ENCODE measurements at regions not wholly inside any gene's neighbourhood (a gene's known extent, or its start where the extent isn't known, plus 50 kb on each side); places are given as distances from the start of the nearest gene placed in this dataset.

- no peak for DNase-seq (ENCODE audit: low spot score)
These were observed 450.4 kb upstream of the CTNND2 start for GRCh38 chr5:12354686-12355085.

GRCh38 chr5:12343558-12343957 is 439.3 kb upstream of the CTNND2 start:
- no peak for DNase-seq (ENCODE audit: low spot score)

- no peak for DNase-seq (ENCODE audit: low spot score)
These were observed 431.7 kb upstream of the CTNND2 start for GRCh38 chr5:12335938-12336337.

DNA sequence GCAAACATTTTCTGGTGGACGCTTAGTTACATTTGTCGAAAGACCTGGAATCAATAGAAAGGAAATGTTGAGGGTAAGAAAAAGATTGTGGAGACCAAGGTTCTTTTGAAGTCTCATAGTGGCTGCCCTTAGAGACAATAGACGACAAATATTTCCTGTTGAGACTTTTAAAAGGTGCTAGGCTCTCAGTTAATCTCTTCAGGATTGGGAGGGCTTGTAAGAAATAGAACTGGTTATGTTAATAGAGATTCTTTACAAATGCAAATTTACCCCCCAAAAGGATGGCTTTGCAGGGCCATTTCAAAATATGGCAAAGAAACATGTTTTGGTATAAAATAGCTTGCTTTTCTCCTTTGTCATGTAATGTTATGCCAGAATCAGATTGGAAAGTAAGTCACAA is 428.2 kb upstream of the CTNND2 start:
- no peak for DNase-seq (ENCODE audit: low spot score)

GRCh38 chr5:12330993-12331588 is 426.8 kb upstream of the CTNND2 start:
- DNase-seq (ENCODE audit: low spot score): no peak

- DNase-seq (ENCODE audit: low spot score): no peak
These were observed 426.1 kb upstream of the CTNND2 start for GRCh38 chr5:12330381-12330780.

- DNase-seq (ENCODE audit: low spot score): no peak
These were observed 419.5 kb upstream of the CTNND2 start for GRCh38 chr5:12323637-12324229.

DNA sequence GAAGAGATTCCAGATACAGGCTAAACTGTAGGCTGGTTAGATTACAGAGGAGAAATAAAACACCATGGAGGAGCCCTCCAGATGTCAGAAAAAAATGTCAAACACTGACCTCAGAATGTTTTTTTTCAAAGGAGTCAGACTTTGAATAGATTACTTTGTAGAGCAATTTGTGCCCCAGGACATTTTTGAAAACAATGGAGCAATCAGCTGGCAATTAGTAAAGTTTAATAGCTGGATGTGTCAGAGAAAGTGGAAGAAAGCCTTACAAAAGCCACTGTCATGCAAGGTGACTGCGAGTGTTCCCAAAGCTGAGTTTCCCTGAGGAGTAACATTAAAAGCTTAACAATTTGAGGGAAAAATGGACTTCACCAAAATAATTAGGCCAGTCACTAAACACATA is 417.8 kb upstream of the CTNND2 start:
- DNase-seq (ENCODE audit: low spot score): no peak

- no peak for DNase-seq (ENCODE audit: low spot score)
These were observed 416.1 kb upstream of the CTNND2 start for GRCh38 chr5:12320331-12320730.

DNA sequence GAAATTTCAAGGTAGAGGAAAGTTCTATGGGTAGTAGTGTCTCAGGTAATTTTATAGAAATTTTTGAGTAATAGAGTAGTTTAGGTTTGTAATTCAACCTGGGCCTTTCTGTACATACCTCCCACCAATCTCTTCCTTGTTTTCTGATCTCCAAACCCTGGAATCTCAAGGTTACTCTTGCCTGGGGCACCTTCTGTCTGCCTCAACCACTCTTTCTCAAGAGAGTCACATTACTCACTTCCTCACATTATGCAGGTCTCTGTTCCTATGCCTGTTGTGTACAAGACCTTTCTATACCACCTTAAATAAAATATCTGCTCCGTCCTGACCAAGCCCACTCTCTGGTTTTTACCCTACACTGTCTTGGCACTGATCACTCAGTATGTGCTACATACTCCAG is 412.6 kb upstream of the CTNND2 start:
- DNase-seq (ENCODE audit: low spot score): no peak

- no peak for DNase-seq (ENCODE audit: low spot score)
These were observed 411.2 kb upstream of the CTNND2 start for GRCh38 chr5:12315461-12315860.

DNA sequence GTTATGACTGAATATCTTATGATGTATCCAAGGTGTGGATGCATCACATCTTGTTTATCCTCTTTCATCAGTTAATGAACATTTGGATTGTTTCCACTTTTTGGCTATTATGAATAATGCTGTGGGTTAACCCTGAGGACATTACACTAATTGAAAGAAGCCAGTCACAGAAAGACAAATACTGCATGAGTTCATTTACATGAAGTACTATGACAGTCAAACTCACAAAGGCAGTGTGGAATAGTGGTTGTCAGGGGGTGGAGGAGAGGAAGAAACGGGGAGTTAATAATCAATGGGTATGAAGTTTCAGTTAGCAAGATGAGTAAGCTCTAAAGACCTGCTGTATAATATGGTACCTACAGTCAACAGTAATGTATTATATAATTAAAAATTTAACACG is 409.4 kb upstream of the CTNND2 start:
- DNase-seq (ENCODE audit: low spot score): no peak

- DNase-seq (ENCODE audit: low spot score): no peak
These were observed 408.1 kb upstream of the CTNND2 start for GRCh38 chr5:12312343-12312742.

DNA sequence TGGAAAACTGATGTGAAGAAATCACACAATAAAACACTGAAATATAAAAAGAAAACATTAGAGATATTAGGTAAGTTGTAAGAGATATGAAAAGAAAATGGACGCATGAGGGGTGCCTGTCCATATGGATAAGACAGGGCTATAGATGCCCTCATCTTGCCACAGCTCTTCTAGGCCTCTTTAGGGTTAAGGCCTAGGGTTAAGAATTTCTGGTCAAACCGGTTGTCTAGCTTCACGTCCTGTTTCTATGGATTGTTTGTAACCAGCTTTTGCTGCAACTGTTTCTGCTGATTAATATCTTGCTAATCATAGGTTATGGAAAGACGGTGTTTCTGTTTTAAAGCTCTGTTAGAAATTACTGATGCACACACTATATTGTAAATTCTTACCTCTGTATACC is 389.9 kb upstream of the CTNND2 start:
- DNase-seq (ENCODE audit: low spot score): no peak

DNA sequence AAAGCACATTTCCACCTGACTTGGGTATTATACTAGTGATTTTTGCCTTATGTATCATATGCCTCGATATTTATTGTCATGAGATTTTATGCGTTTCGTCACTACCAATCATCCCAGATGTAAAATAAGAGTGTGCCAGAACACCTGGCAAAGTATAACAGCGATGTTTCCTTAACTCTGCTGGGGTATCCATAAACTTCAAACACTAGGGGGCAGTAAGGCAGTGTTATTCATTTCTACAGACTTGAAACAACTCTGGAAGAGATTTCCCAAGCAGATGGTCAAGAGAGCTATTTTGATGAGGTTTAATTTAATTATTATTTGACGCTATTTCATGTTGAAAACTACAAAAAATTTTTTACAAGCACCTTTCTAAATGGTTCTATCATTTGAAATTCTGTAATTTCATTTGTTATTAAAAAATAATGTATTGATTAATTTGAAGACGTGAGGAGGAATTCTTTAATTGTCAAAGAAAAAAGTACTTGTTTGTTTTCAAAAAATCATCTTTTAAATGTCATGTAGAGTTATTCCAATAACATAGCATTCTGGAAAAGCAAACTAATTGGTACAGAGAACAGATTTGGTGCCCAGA is 388.5 kb upstream of the CTNND2 start:
- DNase-seq (ENCODE audit: low spot score): no peak

GRCh38 chr5:12284604-12285003 is 380.4 kb upstream of the CTNND2 start:
- DNase-seq (ENCODE audit: low spot score): no peak

- DNase-seq (ENCODE audit: low spot score): no peak
These were observed 373.4 kb upstream of the CTNND2 start for GRCh38 chr5:12277504-12278192.

DNA sequence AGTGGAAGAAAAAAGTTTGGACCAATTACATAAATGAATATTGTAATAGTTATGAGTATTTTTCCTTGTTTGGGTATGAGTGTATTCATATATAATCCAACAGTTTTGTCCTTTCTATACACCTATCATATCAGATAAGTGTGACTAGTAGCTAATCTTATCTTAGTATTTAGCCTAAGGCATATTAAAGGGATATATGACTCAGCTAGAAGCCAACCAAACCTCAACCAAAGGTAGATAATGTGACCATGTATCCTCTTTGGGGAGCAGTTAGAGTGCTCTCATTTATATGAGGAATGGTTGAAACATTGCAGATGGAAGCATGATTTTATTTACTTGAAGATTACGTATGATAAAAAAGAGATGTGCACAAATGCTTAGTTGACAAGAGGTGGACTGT is 370.0 kb upstream of the CTNND2 start:
- no peak for DNase-seq (ENCODE audit: low spot score)

GRCh38 chr5:12272389-12272788 is 368.1 kb upstream of the CTNND2 start:
- no peak for DNase-seq (ENCODE audit: low spot score)

- DNase-seq (ENCODE audit: low spot score): no peak
These were observed 366.7 kb upstream of the CTNND2 start for GRCh38 chr5:12270914-12271313.

DNA sequence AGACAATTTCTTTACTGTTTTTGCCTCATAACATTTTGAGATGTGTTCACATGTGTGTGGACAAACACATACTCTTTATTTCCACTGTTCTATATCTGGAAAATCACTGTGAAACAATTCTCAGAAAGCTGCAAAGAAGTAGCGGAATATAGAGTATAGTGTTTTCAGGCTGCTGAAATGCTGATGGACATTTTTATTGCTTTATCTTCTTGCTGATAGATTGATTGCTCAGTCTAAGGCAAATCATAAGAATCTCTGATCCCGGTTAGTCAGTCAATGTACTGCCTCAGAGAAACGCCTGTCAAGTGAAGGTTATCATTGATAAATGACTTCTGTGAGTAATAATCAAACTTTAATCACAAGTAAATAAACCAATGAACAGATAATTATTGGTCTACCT is 364.9 kb upstream of the CTNND2 start:
- DNase-seq (ENCODE audit: low spot score): no peak

GRCh38 chr5:12258549-12258948 is 354.3 kb upstream of the CTNND2 start:
- no peak for DNase-seq (ENCODE audit: low spot score)

GRCh38 chr5:12250454-12250853 is 346.2 kb upstream of the CTNND2 start:
- DNase-seq (ENCODE audit: low spot score): no peak

Data from AG20443 (cell line).